ENCODE measurements at regions not wholly inside any gene's neighbourhood (a gene's known extent, or its start where the extent isn't known, plus 50 kb on each side); places are given as distances from the start of the nearest gene placed in this dataset.

GRCh38 chrX:82458207-82458754, 1049.8 kb upstream of the POU3F4 start:
- H3K36me3 Mint-ChIP-seq (ENCODE audit: low read depth) = no peaks in the 10 kb centered on the region

GRCh38 chrX:82466994-82467393, 1041.1 kb upstream of the POU3F4 start:
- Mint-ChIP-seq H3K27me3 (ENCODE audit: low read depth) (no peaks in the 10 kb centered on the region), H3K4me1 (no peaks in the 10 kb centered on the region), H3K4me3 (no peak overlapping the region), H3K27ac (no peak overlapping the region), H3K9me3 (peaks cover 11% of the 10 kb centered on the region), H3K36me3 (ENCODE audit: low read depth) (no peaks in the 10 kb centered on the region)
- no peak for TF ChIP-seq CTCF (IDR thresholded peaks at IDR 0.05; ENCODE audit: unreplicated experiment in 3 of 3)

More at GRCh38 chrX:82458207-82458754, 1049.8 kb upstream of the POU3F4 start:
- H3K4me3 Mint-ChIP-seq = no peak overlapping the region
- no peak for TF ChIP-seq CTCF (IDR thresholded peaks at IDR 0.05; ENCODE audit: unreplicated experiment in 3 of 3)
- H3K27ac Mint-ChIP-seq = peak overlapping the region in 1 of 3 experiments; percentile 20
- no peaks in the 10 kb centered on the region for H3K27me3 Mint-ChIP-seq (ENCODE audit: low read depth)
- H3K4me1 Mint-ChIP-seq = no peaks in the 10 kb centered on the region
- H3K9me3 Mint-ChIP-seq = peaks cover 4% of the 10 kb centered on the region

All from nephron (organoid).